GM18861 (cell line): ENCODE measurements at regions not wholly inside any gene's neighbourhood (a gene's known extent, or its start where the extent isn't known, plus 50 kb on each side); places are given as distances from the start of the nearest gene placed in this dataset.

Experiments used
- ATAC-seq: cut with Tn5 transposase; IDR thresholded peaks from one replicate; pipeline ENCODE4 v1.9.1; 2021; ENCODE audit not compliant: unreplicated experiment

DNA sequence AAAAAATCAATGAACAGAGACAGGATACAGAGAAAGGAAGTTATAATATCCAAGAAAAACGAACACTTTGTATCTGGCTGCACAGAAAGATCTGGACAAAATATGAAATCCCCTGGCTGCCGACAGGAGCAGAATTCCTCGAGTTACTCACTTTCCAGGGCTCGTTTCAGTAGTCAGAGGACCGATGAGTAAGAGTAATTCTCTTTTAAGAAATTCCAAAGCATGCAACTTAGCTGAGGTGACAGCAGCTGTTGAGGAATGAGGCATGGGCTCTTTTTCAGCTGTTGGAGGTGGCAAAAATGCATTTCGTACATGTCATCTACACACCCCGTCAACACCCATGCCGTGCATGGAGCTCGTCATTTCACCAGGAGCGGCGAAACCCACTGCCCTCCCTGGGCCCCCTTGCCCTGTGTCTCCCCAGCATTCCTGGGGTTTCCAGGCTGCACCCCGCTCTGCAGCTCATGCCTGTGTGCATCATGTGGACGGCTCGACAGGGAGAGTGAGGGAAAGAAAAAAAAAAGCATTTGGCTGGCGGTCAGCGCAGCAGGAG lies 210.8 kb upstream of the SMIM21 start:
- ATAC-seq, result no peak

DNA sequence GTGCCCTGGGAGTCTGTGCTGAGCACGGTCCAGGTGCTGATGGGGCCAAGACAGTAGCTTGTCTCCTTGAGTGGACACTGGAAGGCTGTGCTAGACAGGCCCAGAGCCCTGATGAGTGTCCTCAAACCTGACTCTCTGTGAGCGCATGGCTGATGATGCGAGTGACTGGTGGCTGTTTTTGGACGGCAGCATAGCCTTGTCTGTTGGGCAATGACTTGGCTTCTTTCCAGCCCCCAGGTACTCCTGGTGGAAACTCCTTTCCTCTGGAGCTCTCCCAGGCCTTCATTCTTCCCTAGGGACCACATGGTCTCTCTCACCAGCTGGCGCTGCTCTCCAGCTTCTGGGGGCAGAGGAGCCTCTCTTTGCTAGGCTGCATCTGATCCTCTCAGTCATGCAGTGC lies 207.6 kb upstream of the SMIM21 start:
- no peak for ATAC-seq

DNA sequence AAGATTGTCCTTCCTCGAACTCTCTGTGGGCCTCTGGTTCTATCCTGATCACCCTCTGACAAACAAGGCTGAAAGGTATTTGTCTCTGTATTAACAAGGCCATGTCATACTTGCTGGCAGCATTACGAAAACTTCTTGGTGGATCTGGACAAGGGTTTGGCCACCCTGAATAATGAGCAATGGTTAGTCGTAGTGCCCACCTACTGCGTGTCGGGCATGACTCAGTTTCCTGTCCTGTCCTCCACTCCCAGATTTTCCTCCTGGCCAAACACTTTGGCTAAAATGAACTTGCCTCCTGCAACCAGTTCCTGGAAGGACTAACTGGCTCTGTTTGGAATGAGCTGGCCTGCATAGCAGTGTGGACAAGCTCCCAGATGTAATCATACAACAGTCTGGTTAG lies 198.5 kb upstream of the SMIM21 start:
- ATAC-seq, result no peak

DNA sequence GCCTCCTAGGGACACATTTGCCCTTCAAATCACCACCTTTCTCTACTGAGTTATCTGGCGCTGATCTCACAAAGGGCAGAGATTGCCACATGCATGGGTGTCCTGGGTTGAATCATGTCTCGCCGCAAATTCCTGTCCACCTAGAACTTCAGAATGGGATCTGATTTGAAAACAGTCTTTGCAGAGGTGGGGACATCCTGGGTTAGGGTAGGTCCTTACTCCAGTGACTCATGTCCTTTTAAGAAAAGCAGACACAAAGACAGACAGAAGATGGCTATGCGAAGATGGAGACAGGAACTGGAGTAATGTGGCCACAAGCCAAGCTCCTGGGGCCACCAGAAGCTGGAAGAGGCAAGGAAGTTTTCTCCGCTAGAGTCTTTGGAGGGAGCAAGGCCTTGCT lies 197.4 kb upstream of the SMIM21 start:
- ATAC-seq, result no peak

DNA sequence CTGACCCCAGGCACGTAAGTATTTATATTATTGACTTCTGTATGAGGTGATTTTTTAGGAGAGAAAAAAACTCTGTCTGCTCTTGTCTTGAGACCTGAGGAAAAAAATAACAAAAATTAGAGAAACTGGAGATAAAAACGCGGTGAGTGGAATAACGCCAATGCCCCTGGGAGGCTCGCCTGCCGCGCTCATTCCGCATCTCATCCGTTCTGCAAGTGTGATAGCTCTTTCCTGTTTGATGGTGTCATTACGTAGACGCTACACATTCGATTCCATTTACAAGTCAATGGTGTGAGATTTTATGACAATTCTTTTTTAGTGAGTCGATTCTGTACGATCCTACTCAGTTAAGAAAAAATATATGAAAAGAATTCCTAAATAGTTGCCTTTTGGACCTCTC lies 194.3 kb upstream of the SMIM21 start:
- ATAC-seq, result no peak

DNA sequence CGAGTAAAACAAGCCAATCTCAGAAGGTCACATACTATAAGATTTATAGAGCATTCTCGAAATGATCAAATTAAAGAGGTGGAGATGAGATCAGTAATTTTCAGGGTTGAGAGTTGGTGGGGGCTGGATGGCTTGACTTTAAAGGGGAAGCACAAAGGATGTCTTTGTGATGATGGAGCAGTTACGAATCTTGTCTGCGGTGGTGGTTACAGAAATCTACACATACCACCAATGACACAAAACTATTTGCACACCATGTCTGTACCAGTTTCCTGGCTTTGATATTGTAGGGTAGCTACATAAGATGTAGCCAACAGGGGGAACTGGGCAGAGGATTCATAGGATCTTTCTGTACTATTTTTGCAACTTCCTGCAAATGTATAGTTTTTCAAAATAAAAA lies 190.6 kb upstream of the SMIM21 start:
- no peak for ATAC-seq

DNA sequence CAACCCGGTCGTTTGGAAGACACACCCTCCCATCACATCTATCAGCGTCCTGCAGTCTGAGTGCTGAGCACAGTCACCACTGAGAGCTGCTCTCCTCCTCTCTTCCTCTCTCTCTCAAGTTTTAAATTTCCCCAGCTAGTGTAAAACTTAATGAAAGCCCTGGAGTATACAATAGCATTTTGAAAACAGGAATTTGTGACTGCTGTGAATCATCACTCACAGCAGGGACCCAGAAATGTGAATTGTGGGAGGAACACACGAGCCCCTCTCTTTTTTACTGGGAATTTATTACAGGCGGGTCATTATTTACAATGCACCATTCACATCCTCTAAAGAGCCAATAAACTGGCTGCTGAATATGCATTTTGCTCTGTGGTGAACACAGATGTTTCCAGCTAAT lies 185.0 kb upstream of the SMIM21 start:
- ATAC-seq, result no peak

DNA sequence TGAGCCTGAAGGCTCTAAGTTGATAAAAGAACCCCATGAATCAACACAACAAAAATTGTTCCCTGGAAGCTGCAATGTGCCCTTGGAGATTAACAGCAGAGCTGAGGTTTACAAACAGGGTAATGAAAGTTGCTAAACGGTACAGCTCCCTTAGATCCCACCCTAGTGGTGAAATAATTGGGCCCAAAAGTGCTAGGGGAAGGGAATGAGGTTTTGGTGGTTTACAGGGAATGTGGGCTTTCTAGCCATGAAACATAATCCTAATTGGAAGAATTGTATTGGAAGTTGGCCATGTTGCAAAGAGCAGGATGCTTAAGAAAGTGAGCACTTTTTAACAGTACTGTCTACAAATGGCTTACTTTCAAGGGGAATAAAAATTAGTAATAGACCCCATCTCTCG lies 180.2 kb upstream of the SMIM21 start:
- ATAC-seq, result no peak

DNA sequence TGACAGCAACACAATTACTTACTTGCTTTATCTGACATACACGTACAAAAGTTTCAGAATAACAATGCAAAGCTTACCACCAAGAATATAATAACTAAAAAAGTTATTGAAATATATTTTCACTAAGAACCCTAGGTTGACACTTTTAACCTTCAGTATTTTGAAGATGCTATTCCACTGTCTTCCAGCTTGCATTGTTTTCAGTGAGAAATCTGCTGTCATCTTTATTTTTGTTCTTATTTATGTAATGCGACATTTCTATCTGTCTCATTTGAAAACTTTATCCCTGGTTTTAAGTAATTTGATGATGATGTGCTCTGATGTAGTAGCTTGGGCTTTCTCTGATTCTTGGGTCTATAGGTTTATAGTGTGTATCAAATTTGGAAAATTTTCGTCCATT lies 165.0 kb upstream of the SMIM21 start:
- no peak for ATAC-seq

DNA sequence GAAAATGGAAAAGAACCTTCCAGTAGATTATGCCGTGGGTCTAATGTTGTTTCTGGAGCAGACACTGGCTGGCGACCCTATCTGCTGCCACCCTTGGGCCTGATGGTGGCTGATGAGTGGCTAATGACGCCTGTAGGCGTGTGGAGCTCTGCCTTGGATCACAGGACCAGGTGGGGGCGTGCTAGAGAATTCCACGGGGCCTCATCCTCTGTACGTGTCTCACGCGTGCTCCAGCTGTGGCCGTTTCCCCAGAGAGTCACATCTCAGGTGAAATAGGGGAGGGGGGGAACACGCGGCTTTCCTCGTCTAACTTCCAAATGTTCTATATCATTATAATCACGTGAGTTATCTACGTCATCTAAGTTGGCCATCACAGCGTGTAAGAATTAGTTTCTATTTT lies 160.9 kb upstream of the SMIM21 start:
- no peak for ATAC-seq

DNA sequence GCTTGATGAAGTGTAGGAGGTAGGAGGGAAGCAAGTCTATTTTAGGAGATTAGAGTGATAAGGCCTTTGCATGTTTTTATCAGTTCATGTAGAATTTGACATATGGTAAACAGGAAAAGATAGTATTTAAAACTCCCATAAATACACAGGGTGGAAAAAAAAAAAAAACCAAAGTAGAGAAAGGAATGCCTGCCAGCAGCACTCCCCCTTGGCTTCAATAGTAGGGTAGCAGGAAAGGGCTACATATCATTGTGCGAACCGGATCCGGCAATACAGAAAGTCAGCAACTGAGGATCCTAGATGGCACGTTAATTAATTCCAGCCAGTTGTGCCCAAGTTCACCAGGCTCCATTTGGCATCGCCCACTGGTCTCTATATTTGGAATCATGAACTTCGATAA lies 159.6 kb upstream of the SMIM21 start:
- no peak for ATAC-seq

DNA sequence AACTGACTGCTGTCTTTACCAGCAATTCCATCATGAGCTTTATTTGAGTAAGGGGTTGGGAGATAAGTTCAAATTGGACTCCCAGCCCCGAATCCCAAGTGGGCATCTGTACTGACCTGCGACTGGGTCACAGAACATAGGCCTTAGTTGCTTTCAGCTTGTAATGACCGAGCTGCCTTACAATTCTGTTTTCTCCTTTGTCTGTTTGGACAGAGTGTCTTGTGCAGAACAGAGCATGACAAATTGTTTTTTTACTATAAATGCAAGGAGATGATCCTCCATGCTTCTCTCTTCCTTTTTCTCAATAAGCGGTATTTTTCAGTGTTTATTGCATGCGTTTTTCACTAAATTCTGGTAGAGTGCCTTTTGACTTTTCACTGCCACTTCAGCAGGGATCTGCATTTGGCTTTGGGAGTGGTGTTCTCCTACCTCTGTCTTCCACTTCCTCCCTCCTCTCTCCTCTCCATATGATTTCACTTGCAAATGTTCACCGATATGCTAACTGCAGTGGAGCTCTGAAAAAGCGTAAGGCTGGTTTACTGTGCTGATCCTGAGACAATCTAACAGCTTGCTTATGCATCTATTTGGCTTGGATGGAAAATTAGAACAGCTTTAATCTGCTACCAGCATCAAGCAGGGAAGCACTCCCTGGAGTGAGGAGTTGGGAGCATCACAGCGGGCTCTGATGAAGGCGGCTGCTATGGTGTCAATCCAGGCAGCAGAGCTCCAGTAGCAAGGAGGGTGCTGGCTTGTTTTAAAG lies 158.8 kb upstream of the SMIM21 start:
- no peak for ATAC-seq

DNA sequence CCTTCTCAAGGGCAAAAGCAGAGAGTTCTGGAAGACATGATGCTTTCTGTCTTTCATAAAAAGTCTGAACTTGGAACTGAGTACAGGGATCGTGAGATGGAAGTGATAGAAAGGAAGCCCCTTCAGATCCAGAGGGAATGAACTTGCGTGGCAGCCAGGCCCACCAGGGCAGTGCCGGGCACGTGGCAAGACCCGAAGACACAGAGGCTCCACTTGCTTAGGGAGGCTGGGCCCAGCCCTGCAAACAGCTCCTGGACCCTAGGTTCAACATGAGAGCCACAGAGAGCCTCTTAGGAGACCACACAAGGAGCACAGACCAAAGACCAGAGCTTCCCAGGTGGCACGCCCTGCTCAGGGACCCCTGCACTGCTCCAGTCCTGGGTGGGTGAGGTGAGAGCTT lies 155.4 kb upstream of the SMIM21 start:
- ATAC-seq, result no peak

DNA sequence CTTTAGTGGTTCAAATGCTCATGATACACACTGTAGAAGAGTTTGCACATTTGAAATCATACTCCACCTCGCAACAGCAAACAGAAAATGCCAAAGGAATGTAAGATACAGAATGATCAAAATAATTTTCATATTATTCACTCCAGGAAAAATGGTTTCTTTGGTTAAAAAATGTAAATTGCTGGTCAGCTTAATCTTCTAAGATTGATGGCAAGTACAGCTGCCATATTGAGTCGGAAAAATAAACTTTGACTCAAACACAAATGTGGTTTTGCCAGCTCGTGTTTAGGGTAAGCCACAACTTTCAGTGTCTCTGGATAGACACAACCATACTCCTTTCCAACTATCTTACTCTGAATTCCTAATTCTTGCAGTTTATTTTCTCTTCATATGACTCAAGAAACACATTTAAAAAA lies 154.9 kb upstream of the SMIM21 start:
- no peak for ATAC-seq

DNA sequence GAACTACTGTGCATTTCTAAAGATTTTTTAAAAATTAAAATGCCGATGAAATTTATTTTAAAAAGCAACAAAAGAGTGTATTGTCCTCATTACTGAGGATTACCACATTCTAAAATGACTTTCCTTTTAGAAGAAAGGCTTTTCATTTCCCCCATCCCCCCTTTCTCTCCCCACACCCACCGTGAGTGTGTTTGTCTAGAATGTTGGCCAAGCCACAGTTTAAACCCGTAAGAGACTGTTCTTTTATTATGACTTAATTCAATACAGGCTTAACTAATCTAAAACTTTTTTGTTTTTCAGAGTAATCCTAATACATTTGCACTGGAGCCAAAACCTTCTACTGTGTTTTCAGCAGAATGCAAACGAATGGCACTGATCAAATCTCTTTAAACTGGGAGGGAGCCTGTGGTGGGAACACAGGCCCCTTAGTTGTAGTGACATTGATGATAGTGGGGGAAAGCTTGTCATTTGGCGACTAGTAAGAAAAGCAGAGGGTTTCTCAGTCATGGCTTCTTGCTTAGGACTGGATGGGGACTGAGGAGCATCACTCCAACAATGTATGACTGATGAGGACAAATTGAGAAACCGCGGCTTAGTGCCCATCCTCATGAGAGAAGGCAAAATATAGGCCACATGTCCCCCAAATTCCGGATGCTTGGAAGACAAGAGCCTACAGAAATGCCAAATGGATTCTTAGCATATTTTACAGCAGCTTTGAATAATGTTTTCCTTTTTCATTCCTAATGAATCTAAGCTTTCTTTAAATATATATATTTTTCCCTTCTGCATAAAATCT lies 154.0 kb upstream of the SMIM21 start:
- ATAC-seq, result no peak

DNA sequence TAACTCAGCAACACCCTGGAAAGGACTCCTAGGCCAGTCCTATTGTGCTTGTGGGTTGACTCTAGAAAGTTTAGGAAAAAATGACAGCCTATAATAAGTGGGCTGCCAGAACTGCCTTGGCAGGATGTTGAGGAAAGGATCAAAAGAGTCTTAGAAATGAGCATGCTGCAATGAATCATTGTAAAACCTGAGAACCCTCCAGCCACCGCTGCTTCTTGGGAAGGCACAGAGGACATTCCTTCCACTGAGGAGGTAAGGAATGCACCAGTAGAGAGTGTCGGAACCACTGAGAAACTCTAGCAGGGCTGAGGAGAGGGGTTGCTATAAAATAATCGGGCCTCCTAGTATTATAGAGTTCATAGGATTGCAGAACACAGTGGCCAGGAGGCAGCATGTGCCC lies 146.7 kb upstream of the SMIM21 start:
- ATAC-seq, result no peak

DNA sequence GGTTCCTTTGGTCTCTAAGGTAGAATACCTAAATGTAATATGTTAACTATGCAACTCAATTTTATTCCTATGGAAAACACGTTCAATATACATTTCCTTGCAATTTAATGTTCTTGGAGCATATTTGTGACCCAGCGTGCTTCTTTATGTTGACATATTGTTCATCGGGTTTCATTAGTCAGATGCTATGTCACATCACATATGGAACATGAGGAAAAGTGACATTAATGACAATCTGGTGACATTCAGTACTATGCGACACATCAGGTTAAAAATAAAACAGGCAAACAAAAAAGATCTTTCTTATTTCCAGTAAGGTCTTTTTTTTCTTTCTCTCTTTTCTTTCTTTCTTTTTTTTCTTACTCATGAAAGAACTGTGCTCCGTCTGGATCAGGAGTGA lies 135.6 kb upstream of the SMIM21 start:
- ATAC-seq, result no peak

DNA sequence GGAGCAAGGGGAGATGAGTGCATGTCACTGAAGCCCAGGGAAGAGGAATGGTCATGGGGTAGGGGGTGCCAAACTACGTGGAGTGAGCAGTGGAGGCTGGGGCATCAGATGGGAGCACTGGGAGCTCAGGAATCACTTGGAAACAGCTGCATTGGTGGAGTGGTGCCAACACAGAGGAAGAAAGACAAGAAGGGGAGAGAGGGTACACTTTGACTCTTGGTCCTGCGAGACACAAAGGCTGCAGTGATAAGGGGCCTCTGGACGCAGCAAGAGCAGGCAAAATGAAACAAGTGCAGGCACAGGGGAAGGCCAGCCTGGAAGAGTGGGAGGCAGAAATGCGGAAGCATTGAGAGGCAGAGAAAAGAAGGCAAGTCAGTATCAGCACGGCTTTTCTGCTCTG lies 134.7 kb upstream of the SMIM21 start:
- no peak for ATAC-seq

DNA sequence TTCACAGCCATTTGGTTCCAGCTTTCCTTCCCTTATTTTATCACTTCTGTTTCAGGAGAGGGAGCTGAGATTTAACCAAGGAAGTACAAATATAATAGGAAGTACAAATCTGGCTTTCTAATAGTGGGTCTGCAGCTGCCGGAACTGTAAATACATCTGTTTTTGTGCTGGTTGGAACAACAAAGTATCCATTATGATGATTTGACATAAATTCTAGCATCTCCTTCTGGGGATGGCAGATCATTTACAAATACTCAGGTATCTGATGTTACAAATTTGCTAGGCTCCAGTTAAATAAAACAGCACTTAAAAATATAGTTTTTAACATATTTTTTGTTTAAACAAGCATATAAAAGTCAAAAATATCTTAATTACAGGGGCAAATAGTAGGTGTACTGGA lies 131.3 kb upstream of the SMIM21 start:
- no peak for ATAC-seq

DNA sequence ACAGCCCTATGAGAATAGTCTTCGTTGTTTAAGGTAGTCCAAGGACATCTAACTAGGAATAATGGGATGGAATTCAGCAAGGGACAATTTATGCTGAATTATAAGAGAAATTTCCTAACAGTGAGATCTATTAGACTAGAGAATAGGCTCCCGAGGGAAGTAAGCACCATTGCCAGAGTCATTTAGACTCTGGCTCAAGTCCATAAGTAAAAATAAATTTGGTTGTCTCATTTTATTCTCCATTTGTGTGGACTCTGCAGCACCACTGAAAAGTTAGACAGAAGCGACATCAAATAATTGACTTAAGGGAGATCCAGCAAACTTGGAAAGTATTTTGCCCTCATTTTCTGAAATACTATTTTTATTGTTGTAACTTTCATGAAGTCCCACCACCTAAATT lies 129.3 kb upstream of the SMIM21 start:
- no peak for ATAC-seq

DNA sequence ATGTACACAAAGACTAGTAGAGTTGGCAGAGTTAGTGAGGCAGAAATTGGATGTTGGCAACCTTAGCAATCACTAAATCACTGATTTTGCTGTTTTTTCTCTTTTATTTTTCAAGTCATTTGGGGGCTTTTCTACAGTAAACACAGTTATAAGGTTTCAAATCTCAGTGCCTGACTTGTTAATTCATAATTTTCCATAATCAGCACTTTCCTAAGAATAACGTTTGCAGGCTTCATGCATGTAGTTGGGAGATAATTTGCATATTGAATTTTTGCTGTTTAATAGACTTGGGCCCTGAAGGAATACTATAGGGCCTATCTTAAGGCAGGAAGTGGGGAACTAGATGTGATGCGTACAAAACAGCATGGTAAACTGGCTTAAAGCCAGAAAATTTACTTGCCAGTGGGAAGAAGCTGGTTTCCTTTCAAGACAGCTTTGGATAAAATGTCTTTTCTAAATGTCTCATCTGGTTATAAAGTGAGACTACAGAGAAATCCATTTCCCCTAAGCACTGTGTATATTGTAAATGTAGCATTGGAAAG lies 127.2 kb upstream of the SMIM21 start:
- ATAC-seq, result no peak

DNA sequence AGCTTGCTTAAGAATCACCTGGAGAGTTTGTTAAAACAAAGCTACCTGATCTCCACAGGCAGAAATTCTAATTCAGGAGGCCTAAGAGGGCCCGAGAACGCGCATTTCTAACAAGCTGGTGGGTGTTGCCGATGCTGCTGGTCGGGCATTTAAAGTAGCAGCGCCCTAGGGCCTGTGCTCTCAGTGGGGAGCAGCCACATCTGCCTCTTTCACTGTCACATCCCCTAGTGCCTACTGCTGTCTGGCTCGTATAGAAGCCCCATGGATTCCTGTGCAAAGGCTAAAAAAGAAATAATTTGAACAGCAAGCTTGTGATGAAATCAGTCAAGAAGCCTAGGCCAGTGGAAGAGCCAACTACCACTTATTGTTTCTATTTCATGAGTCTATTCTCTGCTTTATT lies 126.7 kb upstream of the SMIM21 start:
- ATAC-seq, result no peak
